ENCODE measurements at regions not wholly inside any gene's neighbourhood (a gene's known extent, or its start where the extent isn't known, plus 50 kb on each side); places are given as distances from the start of the nearest gene placed in this dataset.

DNA sequence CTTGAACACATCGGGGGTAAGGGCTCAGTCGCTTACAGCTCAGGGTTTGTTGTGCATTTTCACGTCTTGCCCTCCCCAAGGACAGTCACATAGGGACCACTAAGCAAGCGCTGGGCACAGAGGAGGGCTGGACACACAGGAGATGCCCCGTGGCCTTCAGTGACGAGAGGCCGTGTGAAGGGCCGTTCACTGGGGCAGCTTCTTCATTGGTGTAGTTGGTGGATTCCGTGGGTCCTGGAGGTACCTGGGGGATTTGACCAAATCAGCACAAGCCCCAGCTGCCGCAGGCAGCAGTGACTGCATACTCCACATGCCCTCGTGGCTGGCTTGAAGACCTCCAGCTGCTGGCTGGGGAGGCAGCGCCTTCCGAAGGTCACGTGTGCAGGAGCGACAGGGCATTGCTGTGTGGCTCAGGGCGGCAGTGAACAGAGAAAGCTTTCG, 100.8 kb upstream of the C1orf174 start:
- peaks cover 2% of the 10 kb centered on the region for H3K4me1 ChIP-seq (ENCODE audit: control insufficient read depth, insufficient read depth, low read length)
- H3K27ac ChIP-seq (ENCODE audit: low read length), result no peak overlapping the region
- DNase-seq, result peak; percentile 6
- H3K9me3 ChIP-seq (replicated peaks; ENCODE audit: control insufficient read depth, low read depth, low read length), result no peaks in the 10 kb centered on the region
- H3K4me3 ChIP-seq (ENCODE audit: low read length), result no peak overlapping the region
- no peaks in the 10 kb centered on the region for H3K36me3 ChIP-seq (ENCODE audit: control insufficient read depth, insufficient read depth, low read length)
- H3K27me3 ChIP-seq (ENCODE audit: control insufficient read depth, insufficient read depth, low read length), result peaks cover 4% of the 10 kb centered on the region
- 74% methylated on average over 16 of the region's 17 CpGs for WGBS (ENCODE audit: insufficient coverage)

DNA sequence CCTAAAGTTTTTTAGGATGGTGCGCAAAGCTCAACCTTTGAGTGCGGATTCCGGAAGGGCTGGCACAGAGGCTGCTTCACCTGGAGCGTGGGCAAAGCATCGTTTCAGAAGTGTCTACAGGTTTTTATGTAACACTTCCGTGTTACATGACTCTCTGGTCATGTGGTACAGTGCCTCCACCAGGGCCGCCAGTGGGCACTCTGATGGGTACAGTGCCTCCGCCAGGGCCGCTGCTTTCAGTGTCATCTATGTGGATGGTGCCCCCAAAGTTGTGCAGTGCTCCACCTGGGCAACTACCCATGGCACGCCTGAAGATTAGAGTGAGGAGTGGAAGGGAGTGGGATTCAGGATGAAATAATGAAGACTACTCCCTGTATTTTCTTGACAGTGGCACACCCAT, 101.4 kb upstream of the C1orf174 start:
- Histone ChIP-seq H3K9me3 (replicated peaks; ENCODE audit: control insufficient read depth, low read depth, low read length) (no peaks in the 10 kb centered on the region), H3K27me3 (ENCODE audit: control insufficient read depth, insufficient read depth, low read length) (peaks cover 6% of the 10 kb centered on the region), H3K4me1 (ENCODE audit: control insufficient read depth, insufficient read depth, low read length) (peaks cover 2% of the 10 kb centered on the region), H3K36me3 (ENCODE audit: control insufficient read depth, insufficient read depth, low read length) (no peaks in the 10 kb centered on the region), H3K4me3 (ENCODE audit: low read length) (no peak overlapping the region), H3K27ac (ENCODE audit: low read length) (no peak overlapping the region)
- 86% methylated on average over 8 of the region's 10 CpGs for WGBS (ENCODE audit: insufficient coverage)
- DNase-seq, result no peak

DNA sequence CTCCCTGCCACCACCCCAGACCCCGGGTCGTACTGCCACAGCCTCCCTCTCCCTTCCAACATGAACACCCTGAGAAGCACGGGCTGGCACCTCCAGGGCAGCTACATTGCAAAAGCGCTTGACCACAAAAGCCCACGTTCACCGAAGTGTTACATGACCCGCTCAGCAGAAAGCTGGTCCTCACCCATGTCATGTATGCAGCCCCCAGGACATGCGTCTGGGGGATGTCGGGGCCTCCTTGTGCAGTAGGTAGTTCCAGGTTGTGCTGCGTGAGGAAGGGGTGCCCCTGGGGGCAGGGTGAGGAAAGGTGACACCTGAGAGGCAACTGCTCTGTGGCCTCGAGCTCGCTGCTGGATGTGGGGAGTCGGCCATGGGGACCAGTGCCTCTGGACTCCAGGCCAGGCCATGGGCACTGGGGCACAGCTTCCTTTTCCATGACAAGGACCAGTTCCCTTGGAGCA, 102.0 kb upstream of the C1orf174 start:
- DNase-seq, result no peak
- Histone ChIP-seq H3K27me3 (ENCODE audit: control insufficient read depth, insufficient read depth, low read length) (peaks cover 7% of the 10 kb centered on the region), H3K4me3 (ENCODE audit: low read length) (no peak overlapping the region), H3K4me1 (ENCODE audit: control insufficient read depth, insufficient read depth, low read length) (peaks cover 2% of the 10 kb centered on the region), H3K27ac (ENCODE audit: low read length) (no peak overlapping the region), H3K9me3 (replicated peaks; ENCODE audit: control insufficient read depth, low read depth, low read length) (no peaks in the 10 kb centered on the region), H3K36me3 (ENCODE audit: control insufficient read depth, insufficient read depth, low read length) (no peaks in the 10 kb centered on the region)
- WGBS (ENCODE audit: insufficient coverage), result 66% methylated on average over 12 of the region's 13 CpGs

DNA sequence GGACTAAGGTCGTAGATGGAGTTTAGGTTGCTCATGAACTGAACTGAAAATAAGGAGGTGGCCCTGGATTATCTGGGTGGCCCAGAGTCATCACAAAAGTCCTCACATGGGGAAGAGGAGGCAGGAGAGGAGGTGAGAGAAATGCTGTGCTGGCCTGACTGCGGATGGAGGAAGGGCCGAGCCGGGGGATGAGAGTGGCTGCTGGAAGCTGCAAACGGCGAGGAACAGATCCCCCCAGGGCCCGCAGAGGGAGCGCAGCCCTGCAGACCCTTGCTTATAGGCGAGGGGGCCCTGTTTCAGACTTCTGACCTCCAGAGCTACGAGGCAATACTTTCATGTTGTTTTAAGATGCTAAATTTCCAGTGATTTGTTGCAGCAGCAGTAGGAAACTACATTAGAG, 102.7 kb upstream of the C1orf174 start:
- no peaks in the 10 kb centered on the region for H3K9me3 ChIP-seq (replicated peaks; ENCODE audit: control insufficient read depth, low read depth, low read length)
- H3K27me3 ChIP-seq (ENCODE audit: control insufficient read depth, insufficient read depth, low read length), result peaks cover 7% of the 10 kb centered on the region
- no peak overlapping the region for H3K4me3 ChIP-seq (ENCODE audit: low read length)
- no peaks in the 10 kb centered on the region for H3K36me3 ChIP-seq (ENCODE audit: control insufficient read depth, insufficient read depth, low read length)
- H3K27ac ChIP-seq (ENCODE audit: low read length), result no peak overlapping the region
- H3K4me1 ChIP-seq (ENCODE audit: control insufficient read depth, insufficient read depth, low read length), result peaks cover 2% of the 10 kb centered on the region
- WGBS (ENCODE audit: insufficient coverage), result 40% methylated on average over 10 of the region's 10 CpGs
- DNase-seq, result no peak

DNA sequence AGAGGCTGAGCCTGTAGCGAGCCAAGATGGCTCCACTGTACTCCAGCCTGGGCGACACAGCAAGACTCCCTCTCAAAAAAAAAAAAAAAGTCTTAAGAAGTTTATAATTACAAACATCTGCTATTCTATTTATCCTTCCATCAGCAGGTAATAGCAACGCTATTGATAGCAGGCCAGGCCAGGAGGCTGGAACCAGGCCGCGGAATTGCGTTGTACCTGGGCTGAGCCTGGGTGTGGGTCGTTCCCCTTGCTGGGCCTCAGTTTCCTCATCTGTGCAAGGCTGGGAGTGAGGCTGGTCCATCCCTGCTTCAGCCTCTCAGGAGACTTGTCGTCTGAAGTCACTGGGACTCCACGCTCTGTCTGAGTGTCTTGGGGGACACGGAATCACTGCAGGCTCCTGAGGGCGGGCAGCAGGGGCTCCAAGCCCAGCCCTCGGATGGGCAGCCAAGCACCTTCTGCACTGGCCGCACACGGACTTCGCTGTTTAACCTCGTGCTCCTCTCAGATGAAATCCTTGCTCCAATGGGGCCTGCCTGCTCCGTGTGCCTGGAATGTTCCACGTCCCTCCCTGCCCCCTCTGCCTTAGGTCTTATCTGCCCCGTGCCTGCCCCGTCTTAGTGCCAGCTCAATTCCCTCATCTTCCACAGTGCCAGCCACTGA, 103.9 kb upstream of the C1orf174 start:
- H3K36me3 ChIP-seq (ENCODE audit: control insufficient read depth, insufficient read depth, low read length), result no peaks in the 10 kb centered on the region
- H3K4me1 ChIP-seq (ENCODE audit: control insufficient read depth, insufficient read depth, low read length), result peaks cover 2% of the 10 kb centered on the region
- H3K27me3 ChIP-seq (ENCODE audit: control insufficient read depth, insufficient read depth, low read length), result peaks cover 7% of the 10 kb centered on the region
- no peak for DNase-seq
- no peak overlapping the region for H3K4me3 ChIP-seq (ENCODE audit: low read length)
- H3K27ac ChIP-seq (ENCODE audit: low read length), result no peak overlapping the region
- 69% methylated on average over 18 of the region's 20 CpGs for WGBS (ENCODE audit: insufficient coverage)
- H3K9me3 ChIP-seq (replicated peaks; ENCODE audit: control insufficient read depth, low read depth, low read length), result no peaks in the 10 kb centered on the region

DNA sequence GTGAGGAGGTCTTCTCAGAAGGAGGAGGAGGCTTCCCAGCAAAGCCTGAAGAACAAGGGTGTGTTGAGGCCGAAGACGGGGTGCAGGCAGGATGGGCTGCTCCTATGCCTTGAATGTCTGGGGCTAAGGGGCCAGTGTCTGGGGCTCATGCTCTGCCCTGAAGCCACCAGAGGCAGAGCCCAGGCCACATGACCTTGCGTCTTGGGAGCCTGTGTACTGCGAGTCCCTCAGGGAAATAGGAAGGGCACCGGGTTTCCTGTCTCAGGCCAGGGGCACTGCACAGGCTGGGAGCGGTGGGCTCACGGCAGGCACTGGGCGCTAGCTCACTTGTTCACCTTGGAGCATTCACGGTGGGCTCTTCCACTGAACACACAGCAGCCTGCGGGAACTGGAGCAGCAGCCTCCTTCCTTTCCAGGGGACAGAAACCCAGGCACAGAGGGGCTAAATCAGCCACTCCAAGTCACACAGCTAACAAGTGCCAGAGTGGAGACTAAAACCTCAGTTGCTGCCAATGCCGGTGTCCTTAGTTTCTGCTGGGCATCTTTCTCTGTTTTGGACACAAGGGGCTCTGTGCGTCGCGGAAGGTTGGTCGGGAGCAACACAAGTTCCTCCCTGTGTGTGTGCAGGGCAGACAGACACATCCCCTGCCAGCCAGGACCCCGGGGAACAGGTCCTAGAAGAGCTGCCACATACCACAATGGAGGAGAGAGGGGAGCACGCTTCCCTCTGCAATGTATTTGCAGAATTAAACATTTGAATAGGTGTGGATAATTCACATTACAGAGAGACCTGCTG, 104.8 kb upstream of the C1orf174 start:
- no peak overlapping the region for H3K27ac ChIP-seq (ENCODE audit: low read length)
- DNase-seq, result no peak
- H3K4me3 ChIP-seq (ENCODE audit: low read length), result no peak overlapping the region
- 83% methylated on average over 16 of the region's 17 CpGs for WGBS (ENCODE audit: insufficient coverage)
- no peaks in the 10 kb centered on the region for H3K36me3 ChIP-seq (ENCODE audit: control insufficient read depth, insufficient read depth, low read length)
- H3K4me1 ChIP-seq (ENCODE audit: control insufficient read depth, insufficient read depth, low read length), result peaks cover 2% of the 10 kb centered on the region
- H3K27me3 ChIP-seq (ENCODE audit: control insufficient read depth, insufficient read depth, low read length), result peaks cover 7% of the 10 kb centered on the region
- H3K9me3 ChIP-seq (replicated peaks; ENCODE audit: control insufficient read depth, low read depth, low read length), result no peaks in the 10 kb centered on the region

DNA sequence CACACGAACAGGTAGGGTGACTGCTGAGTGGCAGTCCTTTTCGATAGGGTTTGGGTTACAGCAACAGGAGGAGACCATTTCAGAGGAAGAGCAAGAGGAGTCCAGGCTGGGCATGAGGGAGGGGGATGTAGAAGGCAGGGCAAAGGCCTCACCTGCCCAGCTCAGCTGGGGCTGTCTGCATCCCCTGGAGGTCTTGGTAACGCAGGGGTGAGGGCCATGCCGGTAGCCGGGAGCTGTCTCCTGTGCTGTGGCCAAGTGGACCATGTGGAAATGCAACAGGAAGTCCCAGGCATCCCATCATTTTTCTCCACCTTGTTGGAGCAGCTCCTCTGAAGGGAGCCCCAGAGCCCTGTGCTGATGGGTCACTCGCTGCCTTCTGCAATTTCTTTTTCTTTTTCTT, 105.4 kb upstream of the C1orf174 start:
- H3K27me3 ChIP-seq (ENCODE audit: control insufficient read depth, insufficient read depth, low read length), result peaks cover 7% of the 10 kb centered on the region
- 64% methylated on average over 5 of the region's 6 CpGs for WGBS (ENCODE audit: insufficient coverage)
- no peaks in the 10 kb centered on the region for H3K36me3 ChIP-seq (ENCODE audit: control insufficient read depth, insufficient read depth, low read length)
- no peak overlapping the region for H3K27ac ChIP-seq (ENCODE audit: low read length)
- no peak overlapping the region for H3K4me3 ChIP-seq (ENCODE audit: low read length)
- H3K4me1 ChIP-seq (ENCODE audit: control insufficient read depth, insufficient read depth, low read length), result peaks cover 2% of the 10 kb centered on the region
- no peak for DNase-seq
- H3K9me3 ChIP-seq (replicated peaks; ENCODE audit: control insufficient read depth, low read depth, low read length), result no peaks in the 10 kb centered on the region

DNA sequence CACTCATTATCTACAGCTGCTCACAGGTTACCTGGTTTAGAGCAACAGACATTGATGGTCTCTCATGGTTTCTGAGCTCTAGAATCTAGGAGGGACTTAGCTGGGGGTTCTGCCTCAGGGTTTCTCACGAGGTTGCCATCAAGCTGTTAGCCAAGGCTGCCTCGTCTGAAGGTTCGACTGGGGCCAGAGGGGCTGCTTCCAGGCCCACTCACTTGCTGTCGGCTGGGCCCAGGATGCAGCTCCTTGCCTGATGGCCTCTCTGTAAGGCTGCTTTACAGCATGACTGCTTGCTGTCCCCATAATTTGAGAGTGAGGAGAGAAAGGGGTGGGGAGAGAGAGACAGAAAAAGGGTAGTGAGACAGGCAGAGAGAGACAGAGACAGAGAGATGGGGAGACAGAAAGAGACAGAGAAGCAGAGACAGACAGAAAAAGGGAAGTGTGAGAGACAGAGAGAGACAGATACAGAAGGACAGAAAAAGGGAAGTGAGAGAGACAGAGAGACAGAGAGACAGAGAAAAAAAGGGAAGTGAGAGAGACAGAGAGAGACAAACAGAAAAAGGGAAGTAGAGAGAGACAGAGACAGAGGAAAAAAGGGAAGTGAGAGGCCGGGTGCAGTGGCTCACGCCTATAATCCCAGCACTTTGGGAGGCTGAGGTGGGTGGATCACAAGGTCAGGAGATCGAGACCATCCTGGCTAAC, 106.8 kb upstream of the C1orf174 start:
- Histone ChIP-seq H3K36me3 (ENCODE audit: control insufficient read depth, insufficient read depth, low read length) (no peaks in the 10 kb centered on the region), H3K27ac (ENCODE audit: low read length) (no peak overlapping the region), H3K27me3 (ENCODE audit: control insufficient read depth, insufficient read depth, low read length) (peaks cover 5% of the 10 kb centered on the region), H3K4me1 (ENCODE audit: control insufficient read depth, insufficient read depth, low read length) (no peaks in the 10 kb centered on the region), H3K9me3 (replicated peaks; ENCODE audit: control insufficient read depth, low read depth, low read length) (no peaks in the 10 kb centered on the region), H3K4me3 (ENCODE audit: low read length) (no peak overlapping the region)
- 72% methylated on average over 6 of the region's 7 CpGs for WGBS (ENCODE audit: insufficient coverage)
- DNase-seq, result no peak

DNA sequence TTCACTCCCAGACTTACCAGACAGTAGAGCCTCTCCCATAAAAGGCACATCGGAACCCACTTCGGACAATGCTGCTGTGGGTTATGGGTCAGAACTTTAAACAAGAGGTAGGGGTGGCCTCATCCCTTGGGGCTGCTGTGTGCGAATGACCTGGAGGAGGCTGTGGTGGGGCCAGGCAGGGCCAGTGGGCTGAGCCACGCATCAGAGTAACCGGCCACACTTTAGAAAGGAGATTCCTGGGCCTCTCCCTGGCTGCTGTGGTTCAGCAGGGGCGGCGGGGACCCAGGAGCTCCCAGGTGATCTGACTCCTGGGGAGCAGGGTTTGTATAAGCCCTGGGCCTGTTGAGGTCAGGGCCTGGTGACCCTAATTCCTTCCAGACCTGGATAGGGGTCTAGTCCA, 110.2 kb upstream of the C1orf174 start:
- DNase-seq, result no peak
- Histone ChIP-seq H3K27me3 (ENCODE audit: control insufficient read depth, insufficient read depth, low read length) (peaks cover 3% of the 10 kb centered on the region), H3K36me3 (ENCODE audit: control insufficient read depth, insufficient read depth, low read length) (no peaks in the 10 kb centered on the region), H3K9me3 (replicated peaks; ENCODE audit: control insufficient read depth, low read depth, low read length) (no peaks in the 10 kb centered on the region), H3K27ac (ENCODE audit: low read length) (no peak overlapping the region), H3K4me1 (ENCODE audit: control insufficient read depth, insufficient read depth, low read length) (no peaks in the 10 kb centered on the region), H3K4me3 (ENCODE audit: low read length) (no peak overlapping the region)
- WGBS (ENCODE audit: insufficient coverage), result 84% methylated on average over 3 of the region's 7 CpGs
